GM18858 (cell line): ENCODE measurements at regions not wholly inside any gene's neighbourhood (a gene's known extent, or its start where the extent isn't known, plus 50 kb on each side); places are given as distances from the start of the nearest gene placed in this dataset.
A peak's percentile ranks its signal among the peaks of the same experiment; 100 is the strongest.

Source experiments
- ATAC-seq: cut with Tn5 transposase; IDR thresholded peaks from one replicate; pipeline ENCODE4 v1.9.1; 2021; ENCODE audit not compliant: unreplicated experiment

DNA sequence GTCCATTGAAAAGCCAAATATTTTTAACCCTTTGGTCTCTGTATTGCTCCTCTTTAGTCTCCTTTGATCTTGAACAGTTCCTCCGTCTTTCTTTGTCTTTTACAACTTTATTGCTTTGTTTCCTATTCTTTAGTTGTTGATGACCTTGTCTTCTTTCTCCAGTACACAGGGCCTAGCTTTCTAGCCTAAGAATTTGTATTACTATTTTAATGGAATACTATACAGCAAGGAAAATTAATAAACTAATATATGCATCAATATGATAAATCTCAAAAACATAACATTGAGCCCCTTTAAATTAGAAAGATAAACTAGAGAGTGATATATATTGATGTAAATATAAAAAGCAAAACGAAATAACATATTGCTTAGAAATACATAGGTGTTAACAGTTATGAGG, 88.7 kb downstream of the NR1D2 start:
- ATAC-seq = no peak

DNA sequence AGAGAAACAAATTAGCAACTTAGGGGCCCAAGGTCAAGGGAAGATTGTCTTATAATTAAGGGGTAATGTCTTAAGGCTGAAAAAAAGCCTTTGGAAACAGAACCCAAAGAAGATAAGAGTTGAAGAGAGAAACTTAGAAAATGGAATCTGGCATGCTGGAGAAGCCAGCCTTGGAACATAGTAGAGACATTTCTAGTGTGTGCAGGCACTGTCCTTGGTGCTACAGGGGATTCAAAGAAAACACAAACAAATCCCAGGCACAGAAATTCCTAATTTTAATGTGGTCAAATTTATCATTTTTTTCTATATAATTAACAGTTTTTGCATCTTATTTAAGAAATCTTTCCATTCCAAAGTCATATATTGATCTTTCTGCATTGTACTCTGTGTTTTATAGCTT, 89.4 kb downstream of the NR1D2 start:
- ATAC-seq = no peak

DNA sequence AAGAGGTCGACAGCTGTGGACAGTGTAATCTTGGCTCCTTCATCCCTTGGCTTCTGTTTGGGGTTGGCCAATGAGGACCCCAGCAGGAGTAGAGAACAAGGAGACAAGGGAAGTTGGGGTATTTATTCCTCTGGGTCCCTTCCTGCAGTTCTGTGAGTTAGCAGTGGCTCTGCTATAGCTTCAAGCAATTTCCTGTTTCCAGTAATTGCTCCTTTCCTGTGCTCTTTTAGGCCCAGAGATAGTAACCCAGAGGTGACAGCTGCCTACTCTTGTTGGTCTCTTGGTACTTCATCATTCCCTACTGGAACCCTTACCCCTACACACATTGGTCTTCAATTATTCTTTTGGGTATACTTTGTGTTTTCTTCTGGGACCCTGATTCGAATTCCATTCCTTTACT, 92.9 kb downstream of the NR1D2 start:
- ATAC-seq = no peak

DNA sequence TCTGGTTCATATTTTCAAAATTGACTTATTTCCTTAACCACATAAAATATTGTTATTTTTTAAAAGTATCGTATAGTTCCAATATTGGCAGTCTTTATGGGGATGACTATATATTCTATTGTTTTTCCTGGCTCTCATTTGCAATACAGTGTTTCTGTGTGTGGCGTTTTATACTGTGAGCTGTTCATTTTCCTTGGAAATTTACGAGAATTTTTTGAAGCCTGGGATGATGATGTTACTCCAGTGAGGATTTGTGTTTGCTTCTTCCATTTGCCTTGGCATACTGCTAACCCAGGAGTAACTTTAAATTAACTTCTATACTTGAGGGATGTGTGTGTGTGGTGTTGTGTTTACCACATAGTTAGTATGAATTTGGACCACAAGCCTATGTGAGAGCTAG, 95.2 kb downstream of the NR1D2 start:
- ATAC-seq = no peak

DNA sequence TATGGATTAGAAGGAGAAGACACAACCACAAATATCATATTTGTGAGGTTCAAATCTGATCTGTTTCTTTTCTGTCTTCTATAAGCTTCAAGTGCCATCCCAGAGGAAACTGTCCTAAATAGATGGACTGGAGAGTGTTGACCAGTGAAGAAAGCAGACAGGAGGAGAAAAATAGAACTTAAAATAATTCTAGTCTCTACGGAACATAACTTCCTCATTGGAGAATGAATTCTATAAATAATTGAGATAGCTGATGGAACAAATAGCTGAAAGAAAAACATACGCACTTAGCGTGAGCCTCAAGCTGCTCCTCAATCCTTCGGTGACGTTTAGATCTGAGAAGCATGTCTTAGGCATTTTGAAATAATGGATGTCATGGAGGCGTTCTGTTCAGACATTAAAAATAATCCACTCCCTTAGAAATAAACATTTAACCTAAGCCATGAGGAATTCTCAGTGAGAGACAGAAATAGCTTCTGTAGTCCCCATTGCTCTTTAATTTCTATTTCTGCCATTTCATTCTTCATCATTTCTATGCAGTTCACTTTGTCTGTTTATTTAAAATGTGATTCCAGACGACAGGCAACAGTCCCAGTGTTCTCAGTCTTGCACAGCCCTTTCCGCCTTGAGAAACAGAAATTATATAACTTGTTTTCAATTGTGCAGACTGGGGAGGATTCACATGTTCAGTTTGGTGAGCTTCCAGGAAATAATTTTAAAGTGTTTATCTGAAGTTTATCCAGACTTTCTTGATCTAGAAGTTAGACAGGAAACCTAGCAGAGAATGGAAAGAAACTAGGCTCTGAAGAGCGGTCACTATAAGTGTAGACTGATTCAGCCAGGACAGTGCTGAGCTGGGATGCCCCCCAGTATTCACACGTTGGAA, 97.3 kb downstream of the NR1D2 start:
- ATAC-seq = no peak

GRCh38 chr3:24043168-24043567, 98.1 kb downstream of the NR1D2 start:
- no peak for ATAC-seq

DNA sequence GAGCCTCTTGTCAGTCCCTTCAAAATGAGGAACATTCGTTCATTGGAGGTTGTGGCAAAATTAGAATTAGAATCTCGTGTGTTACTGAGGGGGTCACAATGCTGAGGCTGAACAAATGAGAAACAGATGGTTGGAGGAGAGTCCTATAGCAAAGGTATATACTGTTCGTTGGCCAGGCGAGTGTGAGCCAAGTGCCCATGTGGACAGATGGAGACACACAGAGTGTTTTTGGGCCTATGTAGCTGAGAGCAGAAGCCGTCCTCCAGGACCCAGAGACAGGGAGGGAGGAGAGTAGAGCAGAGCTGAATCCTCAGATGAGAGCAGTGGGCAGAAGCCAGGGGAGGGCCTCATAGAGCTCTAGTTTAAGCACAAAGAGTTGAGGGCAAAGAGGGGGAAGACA, 98.9 kb downstream of the NR1D2 start:
- no peak for ATAC-seq

- no peak for ATAC-seq
These were observed 101.1 kb downstream of the NR1D2 start for GRCh38 chr3:24046214-24046613.

GRCh38 chr3:24047513-24047912, 102.4 kb downstream of the NR1D2 start:
- peak; percentile 15 for ATAC-seq

DNA sequence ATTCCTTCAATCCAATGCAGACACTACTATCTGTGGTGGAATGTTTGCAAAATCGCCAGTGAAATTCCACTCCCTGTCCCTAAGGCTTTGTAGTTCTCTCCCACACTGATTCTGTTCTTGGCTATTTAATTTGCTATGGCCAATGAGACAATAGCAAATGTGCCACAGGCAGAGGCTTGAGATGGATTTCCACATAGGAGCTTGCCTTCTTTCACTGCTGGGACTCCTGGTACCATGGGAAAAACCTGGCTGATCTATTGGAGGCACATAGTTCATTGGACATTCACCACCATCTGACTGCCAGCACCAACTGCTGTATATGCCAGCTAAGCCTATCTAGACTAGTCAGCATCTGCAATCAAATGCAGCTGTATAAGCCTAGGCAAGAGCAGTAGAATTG, 103.8 kb downstream of the NR1D2 start:
- ATAC-seq = no peak

DNA sequence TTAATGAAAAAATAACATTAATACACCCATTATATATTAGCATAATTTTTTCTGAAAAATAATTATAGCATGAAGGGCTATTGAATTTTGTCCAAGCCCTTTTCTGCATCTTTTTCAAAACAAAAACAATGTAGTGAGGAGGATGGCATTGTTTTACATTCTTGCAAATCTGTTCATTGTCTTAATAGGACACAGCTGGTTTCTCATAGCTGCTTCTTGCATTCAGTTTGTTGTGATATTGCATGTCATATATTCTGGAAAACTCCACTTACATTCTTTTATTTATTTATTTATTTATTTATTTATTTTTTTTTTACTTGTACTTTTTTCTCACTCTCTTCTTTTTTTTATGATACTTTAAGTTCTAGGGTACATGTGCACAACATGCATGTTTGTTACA, 107.4 kb downstream of the NR1D2 start:
- no peak for ATAC-seq

DNA sequence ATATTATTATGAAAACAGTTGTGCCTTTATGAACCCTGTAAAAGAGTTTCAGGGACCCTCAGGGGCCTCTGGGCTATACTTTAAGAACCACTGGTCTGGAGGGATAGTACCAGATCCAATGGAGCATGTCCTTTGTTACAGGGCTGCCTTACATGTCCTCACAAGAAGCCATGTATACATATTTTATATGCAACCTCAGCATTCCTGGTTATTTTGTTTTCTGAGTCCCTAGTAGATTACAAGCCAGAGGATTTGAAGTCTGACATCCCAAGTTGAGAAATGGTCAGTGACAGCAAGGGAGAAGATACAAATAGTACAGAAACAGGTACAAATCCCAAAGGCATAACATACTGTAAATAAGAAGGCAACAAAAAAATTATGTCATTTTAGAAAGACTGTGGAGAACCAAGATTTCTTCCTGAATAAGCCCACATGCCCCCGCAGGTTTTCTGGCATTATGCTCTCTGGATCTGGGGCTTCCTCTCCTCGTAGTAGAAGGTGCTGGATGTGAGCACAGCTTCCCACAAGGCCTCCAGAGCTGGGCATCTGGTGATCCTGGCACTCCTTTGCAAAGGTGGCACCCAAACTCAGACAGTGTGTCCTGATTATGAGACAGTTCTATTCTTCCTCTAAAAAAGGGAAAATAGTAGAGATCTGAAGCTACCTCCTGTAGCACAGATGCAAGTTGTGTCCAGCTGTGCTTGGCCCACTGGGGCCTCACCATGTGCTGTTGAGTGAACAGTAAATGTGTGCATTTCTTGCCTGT, 114.0 kb downstream of the NR1D2 start:
- no peak for ATAC-seq

DNA sequence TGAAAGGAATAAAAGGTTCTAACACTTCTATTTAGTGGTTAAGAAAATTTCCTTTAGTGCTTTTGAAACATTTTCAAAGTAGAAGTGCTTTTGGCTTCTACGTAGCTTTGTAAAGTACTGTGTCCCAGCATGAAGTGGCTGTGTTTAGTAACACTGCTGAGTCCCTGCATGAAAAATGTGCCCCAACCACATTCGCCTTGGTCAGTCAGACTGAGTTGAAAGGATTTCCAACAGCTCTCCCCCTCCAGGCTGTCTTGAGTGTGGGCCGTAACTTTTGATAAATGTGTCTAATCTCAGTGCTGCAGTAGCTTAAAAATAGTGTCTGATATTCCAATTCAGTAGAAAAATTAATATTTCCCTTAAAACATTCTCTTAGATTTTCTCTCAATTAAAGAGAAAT, 115.0 kb downstream of the NR1D2 start:
- ATAC-seq = no peak

- no peak for ATAC-seq
These were observed 117.8 kb downstream of the NR1D2 start for GRCh38 chr3:24062916-24063315.
